GM12873 (cell line): ENCODE measurements at regions not wholly inside any gene's neighbourhood (a gene's known extent, or its start where the extent isn't known, plus 50 kb on each side); places are given as distances from the start of the nearest gene placed in this dataset.
A peak's percentile ranks its signal among the peaks of the same experiment; 100 is the strongest.

Experiments
- CTCF ChIP-seq: IDR thresholded peaks from 2 replicates; pipeline ENCODE4 v1.5.1; 2012; ENCODE audit warnings: low read depth, mild to moderate bottlenecking, moderate library complexity, low read length, control low read depth; ENCODE audit not compliant: insufficient read depth; ENCODE audit errors: missing control alignments

DNA sequence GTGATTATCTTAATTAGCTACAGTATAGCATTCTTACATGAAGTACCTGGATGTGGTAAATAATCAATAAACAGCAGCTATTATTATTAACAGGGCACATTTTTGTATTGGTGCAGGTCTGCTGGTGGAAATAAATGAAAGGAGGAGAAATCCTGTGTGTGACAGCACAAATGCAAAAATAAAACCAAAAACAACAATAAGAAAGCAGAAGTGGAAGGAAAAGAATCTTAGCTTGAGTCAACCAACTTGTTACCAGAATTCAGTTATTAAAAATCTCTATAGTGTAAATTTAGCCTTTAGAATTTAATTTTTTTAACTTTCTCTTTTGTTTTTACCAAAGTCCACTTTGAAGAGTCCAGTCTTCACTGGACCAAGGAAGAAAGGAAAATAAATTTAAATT is 63.1 kb upstream of the LSM6 start:
- no peak for TF ChIP-seq CTCF

GRCh38 chr4:146110871-146111485 is 64.5 kb upstream of the LSM6 start:
- no peak for TF ChIP-seq CTCF

- TF ChIP-seq CTCF = no peak
Measured at GRCh38 chr4:146108756-146109155, 66.8 kb upstream of the LSM6 start.

GRCh38 chr4:146107587-146108240 is 67.8 kb upstream of the LSM6 start:
- TF ChIP-seq CTCF = no peak

- no peak for TF ChIP-seq CTCF
Measured at GRCh38 chr4:146105464-146105863, 70.1 kb upstream of the LSM6 start.

GRCh38 chr4:146104541-146104940 is 71.0 kb upstream of the LSM6 start:
- no peak for TF ChIP-seq CTCF

DNA sequence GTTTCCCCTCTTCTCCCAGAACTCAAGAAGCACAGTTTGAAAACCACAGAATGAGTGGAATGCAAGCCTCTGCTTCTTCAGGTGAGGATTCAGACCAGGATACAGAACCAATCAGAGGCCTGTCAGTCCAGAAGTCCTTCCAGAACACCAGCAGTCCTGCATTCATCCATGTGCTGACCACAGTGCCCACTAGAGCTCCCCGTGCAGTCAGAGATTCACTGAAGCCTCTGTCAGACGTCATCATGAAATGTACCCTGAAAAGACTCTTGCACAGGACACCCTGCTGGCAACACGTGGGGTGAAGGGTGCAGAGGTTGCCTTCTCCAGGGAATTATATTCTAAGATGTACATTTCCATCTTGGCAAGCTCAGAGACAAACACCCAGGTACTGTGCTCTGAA is 75.9 kb upstream of the LSM6 start:
- peak; percentile 19 for TF ChIP-seq CTCF
